Transverse colon (tissue), 3 donors: ENCODE measurements at regions not wholly inside any gene's neighbourhood (a gene's known extent, or its start where the extent isn't known, plus 50 kb on each side); places are given as distances from the start of the nearest gene placed in this dataset.

Source experiments
- POLR2A ChIP-seq: fragments of 450-650 bp; IDR thresholded peaks from one replicate; pipeline ENCODE4 v1.6.1; 2016; ENCODE audit warnings: antibody characterized with exemption, mild to moderate bottlenecking, moderate library complexity
- TF ChIP-seq, protein P1 (sequence below), 5 experiments: fragments of 200-600 bp in 3 of 5; fragments of 450-650 bp in 2 of 5; sonication (generic) in 3 of 5; IDR thresholded peaks; 1 replicate in 2 of 5; 2 replicates in 3 of 5; pipeline ENCODE4 v1.5.1; 2016 to 2017; ENCODE audit warnings: antibody characterized with exemption in 5 of 5, inconsistent platforms in 3 of 5, mild to moderate bottlenecking in 2 of 5, moderate library complexity in 1 of 5

DNA sequence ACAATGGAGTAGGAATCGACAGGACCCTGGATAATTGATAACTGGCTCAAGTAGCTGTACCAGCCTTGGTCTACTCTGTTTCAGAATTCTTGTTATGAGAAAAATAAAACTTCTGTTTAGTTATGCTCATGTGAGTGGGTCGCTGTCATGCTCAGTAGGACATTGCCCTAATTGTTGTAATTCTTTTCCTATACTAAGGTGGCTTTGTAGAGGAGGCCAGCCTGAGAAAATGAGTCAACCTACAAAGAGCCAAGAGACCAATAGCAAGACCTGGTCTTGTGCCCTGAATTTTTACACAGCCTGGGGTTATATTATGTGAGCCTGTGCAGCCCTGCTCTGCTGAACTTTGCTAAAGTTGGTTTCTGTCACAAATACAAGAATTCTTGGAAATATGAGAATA, 238.4 kb downstream of the MEIS1 start:
- TF ChIP-seq POLR2A: no peak
- TF ChIP-seq, protein P1, sequence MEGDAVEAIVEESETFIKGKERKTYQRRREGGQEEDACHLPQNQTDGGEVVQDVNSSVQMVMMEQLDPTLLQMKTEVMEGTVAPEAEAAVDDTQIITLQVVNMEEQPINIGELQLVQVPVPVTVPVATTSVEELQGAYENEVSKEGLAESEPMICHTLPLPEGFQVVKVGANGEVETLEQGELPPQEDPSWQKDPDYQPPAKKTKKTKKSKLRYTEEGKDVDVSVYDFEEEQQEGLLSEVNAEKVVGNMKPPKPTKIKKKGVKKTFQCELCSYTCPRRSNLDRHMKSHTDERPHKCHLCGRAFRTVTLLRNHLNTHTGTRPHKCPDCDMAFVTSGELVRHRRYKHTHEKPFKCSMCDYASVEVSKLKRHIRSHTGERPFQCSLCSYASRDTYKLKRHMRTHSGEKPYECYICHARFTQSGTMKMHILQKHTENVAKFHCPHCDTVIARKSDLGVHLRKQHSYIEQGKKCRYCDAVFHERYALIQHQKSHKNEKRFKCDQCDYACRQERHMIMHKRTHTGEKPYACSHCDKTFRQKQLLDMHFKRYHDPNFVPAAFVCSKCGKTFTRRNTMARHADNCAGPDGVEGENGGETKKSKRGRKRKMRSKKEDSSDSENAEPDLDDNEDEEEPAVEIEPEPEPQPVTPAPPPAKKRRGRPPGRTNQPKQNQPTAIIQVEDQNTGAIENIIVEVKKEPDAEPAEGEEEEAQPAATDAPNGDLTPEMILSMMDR (IDR thresholded peaks at IDR 0.05): no peak
